ENCODE measurements at regions not wholly inside any gene's neighbourhood (a gene's known extent, or its start where the extent isn't known, plus 50 kb on each side); places are given as distances from the start of the nearest gene placed in this dataset.
"Not testable (repeated sequence)": the region's sequence is repeated elsewhere in the genome, so short reads cannot be mapped to it uniquely, and the experiment has no call there.

GRCh38 chr4:55028196-55028595 lies 97.2 kb downstream of the KDR start:
- DNase-seq: no peak

GRCh38 chr4:55027596-55027995 lies 97.8 kb downstream of the KDR start:
- DNase-seq: no peak

DNA sequence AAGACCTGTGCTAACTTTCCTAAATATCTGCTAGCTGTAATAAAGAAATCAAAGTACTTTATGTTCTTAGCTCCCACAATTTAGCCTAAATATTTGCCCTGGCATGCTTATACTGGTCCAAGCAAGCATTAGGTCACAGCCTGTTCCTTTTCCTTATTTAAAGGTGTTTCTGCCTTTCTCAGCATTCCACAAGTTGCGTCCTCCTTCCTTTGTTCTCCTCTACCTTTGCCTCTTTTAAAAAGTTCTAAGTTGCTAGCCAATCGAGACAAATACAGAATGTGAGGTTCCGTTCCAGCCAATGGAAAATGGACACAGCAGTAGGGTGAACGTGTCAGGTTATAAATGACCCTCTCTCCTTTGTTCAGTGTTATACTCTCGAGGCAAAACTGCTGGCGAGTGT lies 99.9 kb downstream of the KDR start:
- DNase-seq: not testable (repeated sequence)

GRCh38 chr4:55023030-55023429 lies 102.4 kb downstream of the KDR start:
- no peak for DNase-seq

GRCh38 chr4:55021214-55021613 lies 104.2 kb downstream of the KDR start:
- no peak for DNase-seq

GRCh38 chr4:55020131-55020530 lies 105.3 kb downstream of the KDR start:
- DNase-seq: no peak

GRCh38 chr4:55018978-55019377 lies 106.4 kb downstream of the KDR start:
- no peak for DNase-seq

GRCh38 chr4:55018521-55018920 lies 106.9 kb downstream of the KDR start:
- no peak for DNase-seq

DNA sequence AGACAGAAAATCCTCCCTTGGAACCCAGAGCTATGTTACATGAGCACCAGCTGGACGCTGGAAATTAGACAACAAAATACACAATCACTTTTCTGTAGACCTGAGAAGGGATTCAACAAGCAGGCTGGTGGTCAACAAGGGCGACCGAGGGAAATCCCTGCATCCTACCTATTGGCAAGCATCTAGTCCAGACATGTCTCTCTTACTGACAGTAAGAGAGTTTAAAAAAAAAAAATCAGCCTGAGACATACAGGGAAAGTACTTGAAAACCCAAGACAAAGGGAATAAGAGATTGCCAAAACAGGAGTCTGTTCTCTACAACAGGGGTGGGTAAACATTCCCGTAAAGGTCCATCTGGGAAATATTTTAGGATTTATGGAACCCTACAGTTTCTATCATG lies 108.0 kb downstream of the KDR start:
- no peak for DNase-seq

DNA sequence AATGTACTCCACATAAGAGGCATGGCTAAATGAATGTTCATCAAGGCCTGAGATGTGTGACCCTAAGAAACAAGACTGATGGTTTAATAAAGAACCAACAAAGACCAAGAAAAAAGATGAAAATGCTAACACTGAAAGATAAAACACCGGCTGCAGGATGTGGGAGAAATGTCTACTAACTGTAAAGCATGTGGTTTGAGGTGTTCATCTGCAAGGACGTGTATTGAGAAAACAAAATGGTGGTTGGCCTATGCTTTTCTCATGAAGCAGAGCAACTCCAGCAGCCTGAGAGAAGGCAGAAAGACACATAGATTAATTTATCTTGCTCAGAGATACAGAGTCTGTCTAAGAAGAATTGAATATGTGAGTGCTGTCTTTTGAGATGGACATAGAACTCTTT lies 109.3 kb downstream of the KDR start:
- no peak for DNase-seq

DNA sequence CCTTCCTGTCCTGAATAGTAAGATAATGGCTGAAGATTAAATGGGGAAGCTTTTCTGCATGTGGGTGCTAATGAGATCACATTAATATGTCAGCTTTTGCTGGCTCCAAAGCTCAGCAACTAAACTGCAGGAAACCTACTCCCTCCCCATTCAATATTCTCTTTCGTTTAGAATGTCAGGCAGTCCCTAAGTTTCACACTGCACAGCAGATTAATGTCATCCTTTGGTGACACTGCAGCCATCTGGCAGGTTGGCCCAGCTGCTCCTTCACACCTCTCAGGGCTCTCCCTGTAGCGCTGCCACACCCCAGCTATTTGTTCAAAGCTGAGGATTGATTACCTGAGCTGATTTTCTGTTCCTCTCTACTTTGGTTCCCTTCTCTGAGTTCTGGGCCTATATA lies 110.5 kb downstream of the KDR start:
- DNase-seq: no peak

DNA sequence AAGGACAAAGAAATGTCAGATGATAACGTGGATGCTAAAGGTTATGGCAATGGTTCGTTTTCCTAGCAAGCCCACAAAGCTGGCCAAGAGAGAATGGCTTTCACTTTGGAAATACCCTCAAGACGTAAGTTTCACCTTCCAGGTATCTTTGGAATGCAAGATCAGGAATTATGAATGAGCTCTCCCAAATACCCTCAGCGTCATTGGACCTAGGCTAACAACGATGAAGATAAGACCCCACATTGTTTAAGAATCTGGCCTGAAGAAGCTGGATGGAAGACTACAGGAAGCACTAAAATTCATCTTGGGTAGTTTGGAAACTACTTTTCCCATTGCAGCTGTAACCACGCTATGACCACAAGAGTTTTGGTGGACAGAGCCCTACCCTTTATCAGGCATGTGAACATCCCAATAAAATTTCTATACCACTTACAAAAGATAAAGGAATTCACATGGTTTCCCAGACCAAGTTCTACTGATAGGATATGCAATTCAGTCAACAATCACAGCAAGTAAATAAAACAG lies 111.9 kb downstream of the KDR start:
- no peak for DNase-seq

DNA sequence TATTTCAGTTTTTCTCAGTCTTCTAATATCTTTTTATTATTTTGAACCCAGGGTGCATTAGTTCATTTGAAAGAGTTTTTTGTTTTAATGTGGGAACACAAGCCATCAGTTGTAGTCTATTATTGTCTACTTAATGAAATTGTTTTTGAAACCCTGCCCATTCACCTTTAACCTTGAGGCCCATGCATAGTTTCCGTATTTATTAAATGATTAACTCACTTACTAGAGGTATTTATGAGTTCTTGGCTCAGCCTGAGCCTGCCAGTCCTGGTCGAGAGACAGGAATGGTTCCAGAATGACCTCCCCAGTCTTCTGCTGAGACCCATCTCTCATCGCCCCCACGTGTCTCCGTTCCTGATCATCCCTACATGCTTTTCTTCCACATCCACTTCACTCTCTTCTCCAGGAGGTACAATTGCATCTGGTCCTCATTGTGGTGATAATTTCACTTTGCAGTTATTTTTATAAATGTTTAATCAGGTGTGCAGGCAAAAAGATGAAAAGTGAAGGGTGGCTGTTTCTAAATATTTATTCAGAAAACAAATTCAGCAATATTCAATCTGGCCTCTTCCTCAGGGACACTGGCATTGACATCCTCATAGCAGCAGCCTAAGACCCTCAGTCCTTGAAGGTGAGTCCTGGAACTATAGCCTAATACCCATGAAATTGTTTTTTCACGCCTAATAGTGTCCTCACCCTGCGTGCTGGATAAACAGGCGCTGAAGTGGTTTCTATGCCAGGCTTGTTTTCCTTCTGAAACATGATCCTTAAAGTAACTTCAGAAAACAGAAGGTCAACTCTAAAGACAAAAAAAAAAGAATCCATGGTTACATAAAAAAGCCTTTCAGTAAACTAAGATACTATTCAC lies 112.8 kb downstream of the KDR start:
- DNase-seq: no peak

- DNase-seq: no peak
These were observed 113.6 kb downstream of the KDR start for GRCh38 chr4:55011761-55012160.

DNA sequence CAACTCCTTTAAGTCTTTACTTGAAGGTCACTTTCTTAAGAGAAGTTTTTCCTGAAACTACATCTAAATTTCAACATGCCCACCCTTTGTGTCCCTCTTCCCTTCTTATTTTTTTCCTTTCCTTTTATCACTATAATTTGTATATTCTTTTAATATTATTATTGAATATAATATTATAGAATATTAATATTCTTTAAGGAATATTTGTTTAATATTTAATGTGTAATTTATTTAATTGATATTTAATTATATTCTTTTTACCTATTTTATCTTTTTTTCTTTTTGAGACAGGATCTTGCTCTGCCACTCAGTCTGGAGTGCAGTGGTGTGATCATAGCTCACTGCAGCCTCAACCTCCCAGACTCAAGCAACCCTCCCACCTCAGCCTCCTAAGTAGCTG lies 114.8 kb downstream of the KDR start:
- DNase-seq: no peak

DNA sequence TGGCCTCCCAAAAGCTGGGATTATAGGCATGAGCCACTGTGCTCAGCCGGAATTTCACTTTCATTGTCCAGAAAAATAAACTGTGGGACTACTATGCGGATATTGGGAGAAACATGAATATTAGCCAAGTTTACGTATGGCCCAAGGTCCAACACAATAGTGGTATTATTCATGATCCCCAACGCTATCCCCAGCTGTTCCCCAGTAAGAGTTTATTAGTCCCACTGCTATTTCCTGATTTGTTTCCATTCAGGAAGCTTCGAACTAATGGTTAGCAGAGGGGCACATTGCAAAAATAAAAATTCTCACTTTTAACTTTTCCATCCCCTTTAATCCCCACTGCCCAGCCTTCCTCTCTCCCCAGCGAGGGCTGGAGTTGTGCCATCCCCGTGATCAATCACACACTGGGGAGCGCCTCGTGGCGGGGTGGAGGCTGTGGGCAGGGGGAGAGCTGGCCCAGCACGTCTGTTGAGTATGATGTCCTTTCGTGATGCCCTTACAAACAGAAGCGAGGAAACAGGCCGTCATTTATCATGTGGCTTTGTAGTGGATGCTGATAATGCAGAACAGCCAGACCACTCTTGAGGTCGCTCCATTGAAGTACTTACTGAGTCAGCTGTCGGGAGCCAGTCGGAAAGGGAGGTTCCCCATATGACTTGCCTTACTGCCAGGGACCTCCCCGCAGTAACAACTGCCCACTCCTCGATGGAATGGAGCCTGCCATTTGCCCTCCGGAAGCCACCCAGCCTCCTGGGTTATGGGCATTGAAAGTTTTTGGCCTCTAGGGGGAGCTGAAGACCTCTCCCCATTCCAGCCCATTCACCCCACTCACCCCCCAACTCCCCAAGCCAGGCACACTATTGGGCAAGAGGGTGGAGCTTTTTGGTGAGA lies 117.0 kb downstream of the KDR start:
- DNase-seq: no peak

- no peak for DNase-seq
These were observed 119.5 kb downstream of the KDR start for GRCh38 chr4:55005910-55006309.

GRCh38 chr4:55004831-55005230 lies 120.6 kb downstream of the KDR start:
- no peak for DNase-seq

DNA sequence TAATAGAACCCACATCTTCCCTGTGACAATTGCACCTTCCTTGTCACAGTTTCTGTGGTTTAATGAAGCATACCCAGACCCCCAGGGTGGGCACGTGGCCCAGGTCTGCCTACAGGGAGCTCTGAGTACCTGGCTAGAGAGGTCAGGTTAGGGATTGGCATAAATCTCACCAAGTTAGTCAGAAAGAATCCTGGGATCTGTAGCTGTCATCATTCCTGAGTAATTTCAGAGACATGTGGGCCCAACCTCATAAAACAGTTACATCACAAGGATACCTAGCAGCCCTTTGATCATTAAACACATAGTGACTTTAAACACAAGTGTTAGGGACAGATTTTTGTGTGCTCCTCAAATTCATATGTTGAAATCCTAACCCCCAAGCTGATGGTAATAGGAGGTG lies 123.0 kb downstream of the KDR start:
- no peak for DNase-seq

DNA sequence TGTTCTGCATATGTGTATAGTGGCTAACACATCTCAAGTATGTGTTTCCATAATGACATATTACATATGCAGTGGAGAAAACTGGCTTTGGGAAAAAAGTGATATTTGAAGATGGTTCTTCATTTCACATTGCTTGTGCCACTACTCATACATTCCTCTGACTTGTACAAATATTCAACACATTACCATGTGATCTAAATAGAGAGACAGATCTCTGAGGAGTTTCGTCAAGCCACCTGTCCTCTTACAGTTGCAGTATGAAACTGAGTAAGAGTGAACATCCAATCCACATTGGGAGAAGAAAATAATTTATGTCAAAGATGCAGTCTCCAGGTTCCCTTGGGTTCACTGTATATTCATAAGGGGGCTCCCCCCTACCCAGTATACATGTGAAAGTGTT lies 123.9 kb downstream of the KDR start:
- no peak for DNase-seq

DNA sequence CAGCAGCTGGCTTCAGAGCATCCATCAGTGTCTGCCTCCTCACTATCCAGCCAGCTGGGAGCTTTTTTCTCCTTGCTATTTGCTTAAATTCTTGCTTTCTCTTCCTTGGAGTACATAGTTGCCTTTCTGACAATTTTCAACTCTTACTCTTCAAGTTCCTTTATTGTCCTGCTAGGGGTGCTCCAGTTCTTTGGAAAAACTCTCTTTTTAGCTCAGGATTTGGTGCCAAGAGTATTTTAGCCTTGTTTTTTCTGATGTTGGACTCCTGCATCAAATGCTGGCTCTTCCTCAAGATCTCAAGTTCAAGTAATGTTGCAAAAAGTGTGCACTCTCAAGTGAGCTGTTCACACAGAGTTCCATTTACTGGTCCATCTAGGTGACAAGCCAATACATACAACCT lies 126.4 kb downstream of the KDR start:
- DNase-seq: no peak

DNA sequence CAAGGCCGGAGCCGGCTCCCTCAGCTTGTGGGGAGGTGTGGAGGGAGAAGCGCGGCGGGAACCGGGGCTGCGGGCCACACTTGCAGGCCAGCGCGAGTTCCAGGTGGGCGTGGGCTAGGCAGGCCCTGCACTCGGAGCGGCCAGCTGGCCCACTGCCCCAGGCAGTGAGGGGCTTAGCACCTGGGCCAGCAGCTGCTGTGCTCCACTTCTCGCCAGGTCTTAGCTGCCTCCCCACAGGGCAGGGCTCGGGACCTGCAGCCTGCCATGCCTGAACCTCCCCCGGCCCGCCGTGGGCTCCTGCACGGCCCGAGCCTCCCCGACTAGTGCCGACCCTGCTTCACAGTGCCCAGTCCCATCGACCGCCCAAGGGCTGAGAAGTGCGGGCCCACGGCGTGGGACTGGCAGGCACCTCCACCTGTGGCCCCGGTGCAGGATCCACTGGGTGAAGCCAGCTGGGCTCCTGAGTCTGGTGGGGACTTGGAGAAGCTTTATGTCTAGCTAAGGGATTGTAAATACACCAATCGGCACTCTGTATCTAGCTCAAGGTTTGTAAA lies 131.8 kb downstream of the KDR start:
- not testable (repeated sequence) for DNase-seq

DNA sequence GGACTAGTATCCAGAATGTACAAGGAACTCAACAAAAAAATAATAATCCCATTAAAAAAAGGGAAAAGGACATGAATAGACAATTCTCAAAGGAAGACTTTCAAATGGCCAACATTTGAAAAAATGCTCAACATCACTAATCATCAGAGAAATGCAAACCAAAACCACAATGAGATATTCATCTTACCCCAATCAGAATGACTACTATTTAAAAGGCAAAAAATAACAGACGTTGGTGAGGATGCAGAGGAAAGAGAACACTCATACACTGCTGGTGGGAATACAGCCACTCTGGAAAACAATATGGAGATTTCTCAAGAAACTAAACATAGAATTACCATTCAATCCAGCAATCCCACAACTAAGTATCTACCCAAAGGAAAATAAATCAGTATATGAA lies 133.1 kb downstream of the KDR start:
- no peak for DNase-seq

- no peak for DNase-seq
These were observed 136.7 kb downstream of the KDR start for GRCh38 chr4:54988655-54989054.

Measured in stimulated activated CD4-positive, alpha-beta T cell treated with anti-CD3 and anti-CD28 coated beads, Interleukin-4, amount 100 ng/mL, for 1 hour (primary cell).